SK-N-SH treated with all-trans-retinoic acid at 6 μM for 48 hours (cell line): ENCODE measurements at regions not wholly inside any gene's neighbourhood (a gene's known extent, or its start where the extent isn't known, plus 50 kb on each side); places are given as distances from the start of the nearest gene placed in this dataset.
"Not testable (repeated sequence)": the region's sequence is repeated elsewhere in the genome, so short reads cannot be mapped to it uniquely, and the experiment has no call there.

ENCODE experiments used
- ATAC-seq: fragments of 200-7000 bp; cut with Tn5 transposase; 3 replicates; pipeline ENCODE4 v1.9.1; 2020; ENCODE audit warnings: mild to moderate bottlenecking, moderate library complexity
- ARNTL ChIP-seq: fragments of 450-650 bp; formaldehyde crosslinking; IDR thresholded peaks from 2 replicates; pipeline ENCODE4 v1.5.0; 2020; ENCODE audit warnings: low read depth, mild to moderate bottlenecking, moderate library complexity, borderline replicate concordance
- BACH2 ChIP-seq: fragments of 250-450 bp; sonication (Bioruptor Pico); IDR thresholded peaks from 2 replicates; pipeline ENCODE4 v1.9.0; 2021; ENCODE audit warnings: mild to moderate bottlenecking, borderline replicate concordance
- CSDC2 ChIP-seq: fragments of 250-450 bp; sonication (Bioruptor Pico); IDR thresholded peaks from 2 replicates; pipeline ENCODE4 v1.5.0; 2020; ENCODE audit warnings: mild to moderate bottlenecking, moderate library complexity
- ESRRG ChIP-seq: fragments of 250-450 bp; sonication (Bioruptor Pico); IDR thresholded peaks from 2 replicates; pipeline ENCODE4 v1.6.1; 2021; ENCODE audit warnings: mild to moderate bottlenecking
- GLIS3 ChIP-seq: fragments of 250-450 bp; sonication (Bioruptor Pico); IDR thresholded peaks from 2 replicates; pipeline ENCODE4 v1.5.0; 2020; ENCODE audit warnings: mild to moderate bottlenecking, moderate library complexity
- ISL1 ChIP-seq: fragments of 250-450 bp; sonication (Bioruptor Pico); IDR thresholded peaks from 2 replicates; pipeline ENCODE4 v2.1.2; 2022; ENCODE audit warnings: mild to moderate bottlenecking, moderate library complexity
- OSR1 ChIP-seq: fragments of 250-450 bp; sonication (Bioruptor Pico); IDR thresholded peaks from 2 replicates; pipeline ENCODE4 v1.8.0; 2022; ENCODE audit warnings: moderate library complexity, mild to moderate bottlenecking, inconsistent platforms
- PPARA ChIP-seq: fragments of 250-450 bp; sonication (Bioruptor Pico); IDR thresholded peaks from 2 replicates; pipeline ENCODE4 v1.5.0; 2020; ENCODE audit warnings: mild to moderate bottlenecking, borderline replicate concordance
- RARB ChIP-seq: fragments of 250-450 bp; sonication (Bioruptor Pico); IDR thresholded peaks from 2 replicates; pipeline ENCODE4 v1.8.0; 2021; ENCODE audit warnings: mild to moderate bottlenecking, moderate library complexity
- SNAI2 ChIP-seq: fragments of 250-450 bp; sonication (Bioruptor Pico); IDR thresholded peaks from 2 replicates; pipeline ENCODE4 v1.5.0; 2020; ENCODE audit warnings: mild to moderate bottlenecking, moderate library complexity
- TCF4 ChIP-seq: fragments of 250-450 bp; sonication (Bioruptor Pico); IDR thresholded peaks from 2 replicates; pipeline ENCODE4 v1.8.0; 2021; ENCODE audit warnings: mild to moderate bottlenecking, moderate library complexity, borderline replicate concordance
- TOX ChIP-seq: fragments of 250-450 bp; sonication (Bioruptor Pico); IDR thresholded peaks from 2 replicates; pipeline ENCODE4 v1.8.0; 2021; ENCODE audit warnings: mild to moderate bottlenecking, moderate library complexity, borderline replicate concordance
- TSHZ2 ChIP-seq: fragments of 250-450 bp; sonication (Bioruptor Pico); IDR thresholded peaks from 2 replicates; pipeline ENCODE4 v1.5.0; 2020; ENCODE audit warnings: mild to moderate bottlenecking, moderate library complexity
- ZC3H10 ChIP-seq: fragments of 250-450 bp; sonication (Bioruptor Pico); IDR thresholded peaks from 2 replicates; pipeline ENCODE4 v1.5.1; 2021; ENCODE audit warnings: mild to moderate bottlenecking, moderate library complexity
- ZFP3 ChIP-seq: fragments of 250-450 bp; sonication (Bioruptor Pico); IDR thresholded peaks from 2 replicates; pipeline ENCODE4 v1.5.0; 2020; ENCODE audit warnings: mild to moderate bottlenecking, moderate library complexity
- ZFP30 ChIP-seq: fragments of 450-650 bp; formaldehyde crosslinking; IDR thresholded peaks from 2 replicates; pipeline ENCODE4 v1.5.0; 2022; ENCODE audit warnings: mild to moderate bottlenecking, moderate library complexity
- ZNF565 ChIP-seq: fragments of 450-650 bp; formaldehyde crosslinking; conservative IDR thresholded peaks from 2 replicates; pipeline ENCODE4 v1.5.0; 2020; ENCODE audit warnings: low read depth, mild to moderate bottlenecking, moderate library complexity
- ZNF70 ChIP-seq: fragments of 450-650 bp; formaldehyde crosslinking; IDR thresholded peaks from 2 replicates; pipeline ENCODE4 v1.5.0; 2020; ENCODE audit warnings: mild to moderate bottlenecking, moderate library complexity
- ZNF8 ChIP-seq: fragments of 450-650 bp; formaldehyde crosslinking; IDR thresholded peaks from 2 replicates; pipeline ENCODE4 v1.5.0; 2020; ENCODE audit warnings: mild to moderate bottlenecking, moderate library complexity
- TF ChIP-seq, protein P1 (sequence below): fragments of 250-450 bp; sonication (Bioruptor Pico); IDR thresholded peaks from 2 replicates; pipeline ENCODE4 v1.5.1; 2021; ENCODE audit warnings: mild to moderate bottlenecking, moderate library complexity
- TF ChIP-seq, protein P2 (sequence below): fragments of 250-450 bp; sonication (Bioruptor Pico); IDR thresholded peaks from 2 replicates; pipeline ENCODE4 v1.8.0; 2021; ENCODE audit warnings: low read depth, mild to moderate bottlenecking, moderate library complexity, borderline replicate concordance
- TF ChIP-seq, protein P3 (sequence below): fragments of 250-450 bp; sonication (Bioruptor Pico); IDR thresholded peaks from 2 replicates; pipeline ENCODE4 v1.8.0; 2020; ENCODE audit warnings: mild to moderate bottlenecking, moderate library complexity, borderline replicate concordance

DNA sequence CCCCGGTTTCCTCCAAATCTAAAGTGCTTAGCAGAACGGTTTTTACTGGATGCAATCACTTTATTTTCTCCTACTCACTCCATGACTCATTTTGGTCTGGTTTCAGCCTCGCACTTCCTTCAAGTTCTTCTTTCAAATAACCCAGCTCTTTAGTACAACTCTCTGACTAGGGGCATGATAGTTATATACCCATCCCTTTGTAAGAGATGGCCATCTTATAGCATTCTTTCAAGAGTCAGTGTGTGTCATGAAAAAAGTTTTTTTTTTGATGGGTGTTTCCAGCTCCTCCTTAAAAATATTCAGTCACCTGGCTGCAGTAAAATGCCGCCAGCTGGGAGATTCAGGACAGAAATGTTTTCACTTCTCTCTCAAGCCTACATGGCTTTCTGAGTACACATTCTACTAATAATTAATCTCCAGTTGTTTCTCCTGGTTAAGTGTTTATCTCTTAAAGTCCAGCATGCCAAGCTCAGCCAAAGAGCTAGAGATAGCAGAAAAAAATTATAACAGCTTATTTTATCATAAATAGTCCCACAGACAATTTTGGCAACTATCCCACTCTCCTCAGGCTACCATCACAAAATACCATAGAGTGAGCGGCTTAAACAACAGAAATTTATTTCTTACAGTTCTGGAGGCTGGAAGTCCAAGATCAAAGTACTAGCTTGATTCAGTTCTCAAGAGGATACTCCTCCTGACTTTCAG lies 139.3 kb downstream of the GASK1B start:
- no peak for TF ChIP-seq CSDC2 (CRISPR knock-in tag)
- no peak for TF ChIP-seq ZFP30
- TF ChIP-seq ZFP3, result no peak
- TF ChIP-seq RARB (CRISPR knock-in tag), result no peak
- TF ChIP-seq, protein P1, sequence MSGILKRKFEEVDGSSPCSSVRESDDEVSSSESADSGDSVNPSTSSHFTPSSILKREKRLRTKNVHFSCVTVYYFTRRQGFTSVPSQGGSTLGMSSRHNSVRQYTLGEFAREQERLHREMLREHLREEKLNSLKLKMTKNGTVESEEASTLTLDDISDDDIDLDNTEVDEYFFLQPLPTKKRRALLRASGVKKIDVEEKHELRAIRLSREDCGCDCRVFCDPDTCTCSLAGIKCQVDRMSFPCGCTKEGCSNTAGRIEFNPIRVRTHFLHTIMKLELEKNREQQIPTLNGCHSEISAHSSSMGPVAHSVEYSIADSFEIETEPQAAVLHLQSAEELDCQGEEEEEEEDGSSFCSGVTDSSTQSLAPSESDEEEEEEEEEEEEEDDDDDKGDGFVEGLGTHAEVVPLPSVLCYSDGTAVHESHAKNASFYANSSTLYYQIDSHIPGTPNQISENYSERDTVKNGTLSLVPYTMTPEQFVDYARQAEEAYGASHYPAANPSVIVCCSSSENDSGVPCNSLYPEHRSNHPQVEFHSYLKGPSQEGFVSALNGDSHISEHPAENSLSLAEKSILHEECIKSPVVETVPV (CRISPR knock-in tag), result no peak
- no peak for TF ChIP-seq ZNF70 (CRISPR knock-in tag)
- TF ChIP-seq PPARA (CRISPR knock-in tag), result no peak
- TF ChIP-seq ISL1 (CRISPR knock-in tag), result no peak
- no peak for TF ChIP-seq GLIS3 (CRISPR knock-in tag)
- TF ChIP-seq OSR1 (CRISPR knock-in tag), result no peak
- TF ChIP-seq TOX (CRISPR knock-in tag), result no peak
- TF ChIP-seq ESRRG (CRISPR knock-in tag), result no peak
- TF ChIP-seq, protein P2, sequence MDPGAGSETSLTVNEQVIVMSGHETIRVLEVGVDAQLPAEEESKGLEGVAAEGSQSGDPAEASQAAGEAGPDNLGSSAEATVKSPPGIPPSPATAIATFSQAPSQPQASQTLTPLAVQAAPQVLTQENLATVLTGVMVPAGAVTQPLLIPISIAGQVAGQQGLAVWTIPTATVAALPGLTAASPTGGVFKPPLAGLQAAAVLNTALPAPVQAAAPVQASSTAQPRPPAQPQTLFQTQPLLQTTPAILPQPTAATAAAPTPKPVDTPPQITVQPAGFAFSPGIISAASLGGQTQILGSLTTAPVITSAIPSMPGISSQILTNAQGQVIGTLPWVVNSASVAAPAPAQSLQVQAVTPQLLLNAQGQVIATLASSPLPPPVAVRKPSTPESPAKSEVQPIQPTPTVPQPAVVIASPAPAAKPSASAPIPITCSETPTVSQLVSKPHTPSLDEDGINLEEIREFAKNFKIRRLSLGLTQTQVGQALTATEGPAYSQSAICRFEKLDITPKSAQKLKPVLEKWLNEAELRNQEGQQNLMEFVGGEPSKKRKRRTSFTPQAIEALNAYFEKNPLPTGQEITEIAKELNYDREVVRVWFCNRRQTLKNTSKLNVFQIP (CRISPR knock-in tag), result no peak
- no peak for TF ChIP-seq TCF4 (CRISPR knock-in tag)
- TF ChIP-seq, protein P3, sequence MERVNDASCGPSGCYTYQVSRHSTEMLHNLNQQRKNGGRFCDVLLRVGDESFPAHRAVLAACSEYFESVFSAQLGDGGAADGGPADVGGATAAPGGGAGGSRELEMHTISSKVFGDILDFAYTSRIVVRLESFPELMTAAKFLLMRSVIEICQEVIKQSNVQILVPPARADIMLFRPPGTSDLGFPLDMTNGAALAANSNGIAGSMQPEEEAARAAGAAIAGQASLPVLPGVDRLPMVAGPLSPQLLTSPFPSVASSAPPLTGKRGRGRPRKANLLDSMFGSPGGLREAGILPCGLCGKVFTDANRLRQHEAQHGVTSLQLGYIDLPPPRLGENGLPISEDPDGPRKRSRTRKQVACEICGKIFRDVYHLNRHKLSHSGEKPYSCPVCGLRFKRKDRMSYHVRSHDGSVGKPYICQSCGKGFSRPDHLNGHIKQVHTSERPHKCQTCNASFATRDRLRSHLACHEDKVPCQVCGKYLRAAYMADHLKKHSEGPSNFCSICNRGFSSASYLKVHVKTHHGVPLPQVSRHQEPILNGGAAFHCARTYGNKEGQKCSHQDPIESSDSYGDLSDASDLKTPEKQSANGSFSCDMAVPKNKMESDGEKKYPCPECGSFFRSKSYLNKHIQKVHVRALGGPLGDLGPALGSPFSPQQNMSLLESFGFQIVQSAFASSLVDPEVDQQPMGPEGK (CRISPR knock-in tag), result no peak
- TF ChIP-seq SNAI2 (CRISPR knock-in tag), result no peak
- ATAC-seq, result peak; percentile 30; the same call in 1 of the 3 replicates

- no peak for ATAC-seq
- no peak for TF ChIP-seq ZFP30
- TF ChIP-seq GLIS3 (CRISPR knock-in tag), result no peak
- no peak for TF ChIP-seq RARB (CRISPR knock-in tag)
- TF ChIP-seq TOX (CRISPR knock-in tag), result no peak
- no peak for TF ChIP-seq ESRRG (CRISPR knock-in tag)
- TF ChIP-seq ZNF8, result no peak
- no peak for TF ChIP-seq SNAI2 (CRISPR knock-in tag)
- TF ChIP-seq ISL1 (CRISPR knock-in tag), result no peak
- TF ChIP-seq TCF4 (CRISPR knock-in tag), result no peak
- TF ChIP-seq CSDC2 (CRISPR knock-in tag), result no peak
- no peak for TF ChIP-seq ZNF565
- TF ChIP-seq BACH2 (CRISPR knock-in tag), result no peak
- TF ChIP-seq, all 23 proteins: peak for 0
Observed at GRCh38 chr4:158032733-158033415, 140.0 kb downstream of the GASK1B start.

DNA sequence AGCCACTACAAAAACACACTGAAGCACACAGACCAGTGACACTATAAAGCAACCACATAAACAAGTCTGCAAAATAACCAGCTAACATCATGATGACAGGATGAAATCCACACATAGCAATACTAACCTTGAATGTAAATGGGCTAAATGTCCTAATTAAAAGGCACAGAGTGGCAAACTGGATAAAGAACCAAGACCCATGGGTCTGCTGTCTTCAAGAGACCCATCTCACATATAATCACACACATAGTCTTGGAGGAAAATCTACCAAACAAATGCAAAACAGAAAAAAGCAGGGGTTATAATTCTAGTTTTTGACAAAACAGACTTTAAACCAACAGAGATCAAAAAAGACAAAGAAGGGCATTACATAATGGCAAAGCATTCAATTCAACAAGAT lies 144.4 kb downstream of the GASK1B start:
- not testable (repeated sequence) for ATAC-seq

- ATAC-seq, result no peak
- TF ChIP-seq RARB (CRISPR knock-in tag), result no peak
- TF ChIP-seq, protein P2 (CRISPR knock-in tag), result no peak
- TF ChIP-seq TSHZ2 (CRISPR knock-in tag), result no peak
- no peak for TF ChIP-seq TCF4 (CRISPR knock-in tag)
- TF ChIP-seq BACH2 (CRISPR knock-in tag), result no peak
- TF ChIP-seq ESRRG (CRISPR knock-in tag), result no peak
- no peak for TF ChIP-seq ISL1 (CRISPR knock-in tag)
- TF ChIP-seq SNAI2 (CRISPR knock-in tag), result no peak
- TF ChIP-seq, protein P3 (CRISPR knock-in tag), result no peak
- TF ChIP-seq ZFP3, result no peak
- TF ChIP-seq ZNF8, result no peak
- TF ChIP-seq CSDC2 (CRISPR knock-in tag), result no peak
- no peak for TF ChIP-seq ZFP30
- no peak for TF ChIP-seq ZNF70 (CRISPR knock-in tag)
- TF ChIP-seq PPARA (CRISPR knock-in tag), result no peak
- no peak for TF ChIP-seq ZC3H10
- TF ChIP-seq ARNTL (CRISPR knock-in tag), result no peak
Observed at GRCh38 chr4:158025131-158025530, 147.7 kb downstream of the GASK1B start.
